ENCODE measurements at regions not wholly inside any gene's neighbourhood (a gene's known extent, or its start where the extent isn't known, plus 50 kb on each side); places are given as distances from the start of the nearest gene placed in this dataset.
A peak's percentile ranks its signal among the peaks of the same experiment; 100 is the strongest.

- DNase-seq (no peak), ATAC-seq (no peak)
- no peaks in the 10 kb centered on the region for H3K9me3 ChIP-seq
- WGBS (ENCODE audit: insufficient coverage, low coverage, low lambda C conversion rate, missing lambda C conversion rate): 48% methylated on average over 2 of the region's 2 CpGs
- no peaks in the 10 kb centered on the region for H3K36me3 ChIP-seq
- no peaks in the 10 kb centered on the region for H3K27me3 ChIP-seq
- H3K4me1 ChIP-seq: no peaks in the 10 kb centered on the region
- no peak overlapping the region for H3K4me3 ChIP-seq
- intact Hi-C loops (cut with DNase I): no loop called here
- H3K27ac ChIP-seq: no peak overlapping the region
- TF ChIP-seq CTCF (IDR thresholded peaks at IDR 0.05): no peak
- no peak for TF ChIP-seq POLR2A (IDR thresholded peaks at IDR 0.05)
Measured at GRCh38 chr4:13238936-13239335, 245.2 kb downstream of the RAB28 start.

GRCh38 chr4:13236485-13236884 lies 247.7 kb downstream of the RAB28 start:
- TF ChIP-seq CTCF (IDR thresholded peaks at IDR 0.05) (no peak), POLR2A (IDR thresholded peaks at IDR 0.05) (no peak)
- intact Hi-C loops (cut with DNase I): no loop called here
- ATAC-seq (peak in 1 of 4 donors; percentile 17), DNase-seq (no peak)
- Histone ChIP-seq H3K9me3 (no peaks in the 10 kb centered on the region), H3K36me3 (no peaks in the 10 kb centered on the region), H3K27me3 (no peaks in the 10 kb centered on the region), H3K4me3 (no peak overlapping the region), H3K4me1 (no peaks in the 10 kb centered on the region), H3K27ac (no peak overlapping the region)
- 79% methylated on average over 4 of the region's 4 CpGs for WGBS (ENCODE audit: insufficient coverage, low coverage, low lambda C conversion rate, missing lambda C conversion rate)

- no peaks in the 10 kb centered on the region for H3K9me3 ChIP-seq
- no peaks in the 10 kb centered on the region for H3K4me1 ChIP-seq
- TF ChIP-seq POLR2A (IDR thresholded peaks at IDR 0.05): no peak
- no peak for TF ChIP-seq CTCF (IDR thresholded peaks at IDR 0.05)
- no peaks in the 10 kb centered on the region for H3K27me3 ChIP-seq
- 90% methylated on average over 1 of the region's 1 CpG for WGBS (ENCODE audit: insufficient coverage, low coverage, low lambda C conversion rate, missing lambda C conversion rate)
- DNase-seq (no peak), ATAC-seq (no peak)
- H3K36me3 ChIP-seq: no peaks in the 10 kb centered on the region
- intact Hi-C loops (cut with DNase I): no loop called here
- H3K27ac ChIP-seq: no peak overlapping the region
- H3K4me3 ChIP-seq: no peak overlapping the region
Measured at GRCh38 chr4:13233755-13234154, 250.4 kb downstream of the RAB28 start.

GRCh38 chr4:13219971-13220370 lies 264.2 kb downstream of the RAB28 start:
- intact Hi-C loops (cut with DNase I): no loop called here
- Histone ChIP-seq H3K4me3 (no peak overlapping the region), H3K4me1 (no peaks in the 10 kb centered on the region), H3K36me3 (no peaks in the 10 kb centered on the region), H3K27ac (no peak overlapping the region), H3K9me3 (no peaks in the 10 kb centered on the region), H3K27me3 (no peaks in the 10 kb centered on the region)
- ATAC-seq (no peak), DNase-seq (no peak)
- no peak for TF ChIP-seq CTCF (IDR thresholded peaks at IDR 0.05)
- TF ChIP-seq POLR2A (IDR thresholded peaks at IDR 0.05): no peak
- WGBS (ENCODE audit: insufficient coverage, low coverage, low lambda C conversion rate, missing lambda C conversion rate): 88% methylated on average over 4 of the region's 4 CpGs

- H3K4me1 ChIP-seq: no peaks in the 10 kb centered on the region
- TF ChIP-seq POLR2A (IDR thresholded peaks at IDR 0.05) (no peak), CTCF (IDR thresholded peaks at IDR 0.05) (no peak)
- intact Hi-C loops (cut with DNase I): no loop called here
- H3K27ac ChIP-seq: no peak overlapping the region
- no peaks in the 10 kb centered on the region for H3K27me3 ChIP-seq
- H3K4me3 ChIP-seq: no peak overlapping the region
- DNase-seq: no peak
- WGBS (ENCODE audit: insufficient coverage, low coverage, low lambda C conversion rate, missing lambda C conversion rate): 65% methylated on average over 4 of the region's 4 CpGs
- ATAC-seq: no peak
- H3K9me3 ChIP-seq: no peaks in the 10 kb centered on the region
- no peaks in the 10 kb centered on the region for H3K36me3 ChIP-seq
Measured at GRCh38 chr4:13218326-13218958, 265.7 kb downstream of the RAB28 start.

Measured in right lobe of liver (tissue), 6 donors.